ENCODE measurements at regions not wholly inside any gene's neighbourhood (a gene's known extent, or its start where the extent isn't known, plus 50 kb on each side); places are given as distances from the start of the nearest gene placed in this dataset.

- TF ChIP-seq CSRNP3 (CRISPR knock-in tag; IDR thresholded peaks at IDR 0.05) (no peak), ZNF70 (CRISPR knock-in tag; IDR thresholded peaks at IDR 0.05) (no peak), ARNTL (CRISPR knock-in tag; IDR thresholded peaks at IDR 0.05; ENCODE audit: borderline replicate concordance, low read depth) (no peak), ZFP3 (CRISPR knock-in tag; IDR thresholded peaks at IDR 0.05) (no peak)
Measured at GRCh38 chr1:189987509-189987908, 490.2 kb downstream of the BRINP3 start (continued).

GRCh38 chr1:189992856-189993255 is 484.8 kb downstream of the BRINP3 start:
- TF ChIP-seq GLIS3 (CRISPR knock-in tag; IDR thresholded peaks at IDR 0.05) (no peak), TSHZ2 (CRISPR knock-in tag; IDR thresholded peaks at IDR 0.05) (no peak), ZNF565 (CRISPR knock-in tag; conservative IDR thresholded peaks at IDR 0.05; ENCODE audit: low read depth) (no peak), ZNF8 (CRISPR knock-in tag; IDR thresholded peaks at IDR 0.05) (no peak), TOX (CRISPR knock-in tag; IDR thresholded peaks at IDR 0.05; ENCODE audit: borderline replicate concordance) (no peak), ZC3H10 (CRISPR knock-in tag; IDR thresholded peaks at IDR 0.05) (no peak), SNAI2 (CRISPR knock-in tag; IDR thresholded peaks at IDR 0.05) (no peak), ZNF70 (CRISPR knock-in tag; IDR thresholded peaks at IDR 0.05) (no peak), CSDC2 (CRISPR knock-in tag; IDR thresholded peaks at IDR 0.05) (no peak), RARB (CRISPR knock-in tag; IDR thresholded peaks at IDR 0.05) (no peak), PATZ1 (CRISPR knock-in tag; IDR thresholded peaks at IDR 0.05; ENCODE audit: borderline replicate concordance) (no peak), ISL1 (CRISPR knock-in tag; IDR thresholded peaks at IDR 0.05) (no peak)

GRCh38 chr1:190000365-190000872 is 477.2 kb downstream of the BRINP3 start:
- no peak for TF ChIP-seq ESRRG (CRISPR knock-in tag; IDR thresholded peaks at IDR 0.05)
- TF ChIP-seq RARB (CRISPR knock-in tag; IDR thresholded peaks at IDR 0.05): 0 out of 2 replicates have a peak, but pooled peaks have one; percentile 8
- no peak for TF ChIP-seq ZNF70 (CRISPR knock-in tag; IDR thresholded peaks at IDR 0.05)
- no peak for TF ChIP-seq ISL1 (CRISPR knock-in tag; IDR thresholded peaks at IDR 0.05)

More at GRCh38 chr1:189992856-189993255, 484.8 kb downstream of the BRINP3 start:
- ATAC-seq: no peak

GRCh38 chr1:190001187-190001586 is 476.5 kb downstream of the BRINP3 start:
- TF ChIP-seq RARB (CRISPR knock-in tag; IDR thresholded peaks at IDR 0.05): 0 out of 2 replicates have a peak, but pooled peaks have one; percentile 10
- 0 out of 2 replicates have a peak, but pooled peaks have one; percentile 18 for TF ChIP-seq TOX (CRISPR knock-in tag; IDR thresholded peaks at IDR 0.05; ENCODE audit: borderline replicate concordance)
- TF ChIP-seq, protein P1, sequence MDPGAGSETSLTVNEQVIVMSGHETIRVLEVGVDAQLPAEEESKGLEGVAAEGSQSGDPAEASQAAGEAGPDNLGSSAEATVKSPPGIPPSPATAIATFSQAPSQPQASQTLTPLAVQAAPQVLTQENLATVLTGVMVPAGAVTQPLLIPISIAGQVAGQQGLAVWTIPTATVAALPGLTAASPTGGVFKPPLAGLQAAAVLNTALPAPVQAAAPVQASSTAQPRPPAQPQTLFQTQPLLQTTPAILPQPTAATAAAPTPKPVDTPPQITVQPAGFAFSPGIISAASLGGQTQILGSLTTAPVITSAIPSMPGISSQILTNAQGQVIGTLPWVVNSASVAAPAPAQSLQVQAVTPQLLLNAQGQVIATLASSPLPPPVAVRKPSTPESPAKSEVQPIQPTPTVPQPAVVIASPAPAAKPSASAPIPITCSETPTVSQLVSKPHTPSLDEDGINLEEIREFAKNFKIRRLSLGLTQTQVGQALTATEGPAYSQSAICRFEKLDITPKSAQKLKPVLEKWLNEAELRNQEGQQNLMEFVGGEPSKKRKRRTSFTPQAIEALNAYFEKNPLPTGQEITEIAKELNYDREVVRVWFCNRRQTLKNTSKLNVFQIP (CRISPR knock-in tag; IDR thresholded peaks at IDR 0.05; ENCODE audit: borderline replicate concordance, low read depth): peak; percentile 72; the same call in 1 of the 2 replicates
- TF ChIP-seq, protein P2, sequence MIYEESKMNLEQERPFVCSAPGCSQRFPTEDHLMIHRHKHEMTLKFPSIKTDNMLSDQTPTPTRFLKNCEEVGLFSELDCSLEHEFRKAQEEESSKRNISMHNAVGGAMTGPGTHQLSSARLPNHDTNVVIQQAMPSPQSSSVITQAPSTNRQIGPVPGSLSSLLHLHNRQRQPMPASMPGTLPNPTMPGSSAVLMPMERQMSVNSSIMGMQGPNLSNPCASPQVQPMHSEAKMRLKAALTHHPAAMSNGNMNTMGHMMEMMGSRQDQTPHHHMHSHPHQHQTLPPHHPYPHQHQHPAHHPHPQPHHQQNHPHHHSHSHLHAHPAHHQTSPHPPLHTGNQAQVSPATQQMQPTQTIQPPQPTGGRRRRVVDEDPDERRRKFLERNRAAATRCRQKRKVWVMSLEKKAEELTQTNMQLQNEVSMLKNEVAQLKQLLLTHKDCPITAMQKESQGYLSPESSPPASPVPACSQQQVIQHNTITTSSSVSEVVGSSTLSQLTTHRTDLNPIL (CRISPR knock-in tag; IDR thresholded peaks at IDR 0.05; ENCODE audit: low read depth): no peak
- ATAC-seq: peak; percentile 89

More at GRCh38 chr1:190000365-190000872, 477.2 kb downstream of the BRINP3 start:
- peak; percentile 83 for ATAC-seq

Data from SK-N-SH treated with all-trans-retinoic acid at 6 μM for 48 hours (cell line).